GM12891 (cell line): ENCODE measurements at regions not wholly inside any gene's neighbourhood (a gene's known extent, or its start where the extent isn't known, plus 50 kb on each side); places are given as distances from the start of the nearest gene placed in this dataset.

Experiments
- POLR2A ChIP-seq: IDR thresholded peaks from 2 replicates; pipeline ENCODE4 v1.6.1; 2011; ENCODE audit warnings: low read depth, low read length, control low read depth
- POLR2AphosphoS5 ChIP-seq: IDR thresholded peaks from 2 replicates; pipeline ENCODE4 v1.6.1; 2011; ENCODE audit warnings: low read depth, low read length, control low read depth
- TAF1 ChIP-seq: IDR thresholded peaks from 2 replicates; pipeline ENCODE4 v1.6.1; 2011; ENCODE audit warnings: low read depth, low read length, control low read depth

DNA sequence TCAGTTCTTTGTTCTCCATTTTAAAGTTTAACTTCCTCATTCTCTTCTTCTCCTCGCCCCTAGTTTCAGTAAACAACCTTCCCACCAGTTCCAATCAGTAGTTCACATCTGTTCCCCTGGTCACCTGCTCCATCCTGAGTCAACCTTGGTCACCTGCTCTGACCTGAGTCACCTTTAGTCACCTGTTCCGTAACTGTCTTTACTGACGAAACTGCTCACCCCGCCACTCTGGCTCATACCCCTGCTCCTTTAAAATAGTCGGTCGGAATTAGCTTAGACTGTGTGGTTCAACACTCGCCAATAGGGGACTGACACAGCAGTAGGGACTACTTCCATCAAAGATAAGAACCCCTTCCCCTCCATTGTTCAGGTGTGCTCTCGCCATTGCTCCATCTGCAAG lies 76.3 kb upstream of the GPBP1 start:
- TF ChIP-seq POLR2A (no peak), POLR2AphosphoS5 (no peak), TAF1 (no peak)
